ENCODE measurements at regions not wholly inside any gene's neighbourhood (a gene's known extent, or its start where the extent isn't known, plus 50 kb on each side); places are given as distances from the start of the nearest gene placed in this dataset.
"Not testable (repeated sequence)": the region's sequence is repeated elsewhere in the genome, so short reads cannot be mapped to it uniquely, and the experiment has no call there.

- 93% methylated on average over 5 of the region's 5 CpGs for WGBS
- H3K9me3 ChIP-seq (ENCODE audit: control insufficient read depth in 2 of 2, insufficient read depth in 1 of 2, low read length in 1 of 2), result no peaks in the 10 kb centered on the region
- no peak overlapping the region for H3K27ac ChIP-seq (ENCODE audit: low read depth in 1 of 2, low read length in 1 of 2)
- DNase-seq (ENCODE audit: low read depth in 6 of 9, low spot score in 9 of 9), result no peak
- H3K4me3 ChIP-seq (ENCODE audit: low read length in 2 of 2), result no peak overlapping the region
- no peaks in the 10 kb centered on the region for H3K36me3 ChIP-seq (ENCODE audit: control insufficient read depth in 2 of 2, insufficient read depth in 2 of 2, low read length in 1 of 2)
- peaks cover 0 to 4% of the 10 kb centered on the region in 2 donors for H3K4me1 ChIP-seq (ENCODE audit: control insufficient read depth in 2 of 2, insufficient read depth in 2 of 2, low read length in 2 of 2)
- H3K27me3 ChIP-seq (ENCODE audit: control insufficient read depth in 2 of 2, insufficient read depth in 1 of 2, low read length in 1 of 2), result no peaks in the 10 kb centered on the region
Measured at GRCh38 chr13:80166352-80166751, 174.6 kb downstream of the SPRY2 start.

- WGBS, result 85% methylated on average over 5 of the region's 5 CpGs
- Histone ChIP-seq H3K9me3 (ENCODE audit: control insufficient read depth in 2 of 2, insufficient read depth in 1 of 2, low read length in 1 of 2) (no peaks in the 10 kb centered on the region), H3K27ac (ENCODE audit: low read depth in 1 of 2, low read length in 1 of 2) (no peak overlapping the region), H3K4me3 (ENCODE audit: low read length in 2 of 2) (no peak overlapping the region), H3K27me3 (ENCODE audit: control insufficient read depth in 2 of 2, insufficient read depth in 1 of 2, low read length in 1 of 2) (no peaks in the 10 kb centered on the region), H3K4me1 (ENCODE audit: control insufficient read depth in 2 of 2, insufficient read depth in 2 of 2, low read length in 2 of 2) (peaks cover 0 to 4% of the 10 kb centered on the region in 2 donors), H3K36me3 (ENCODE audit: control insufficient read depth in 2 of 2, insufficient read depth in 2 of 2, low read length in 1 of 2) (no peaks in the 10 kb centered on the region)
- no peak for DNase-seq (ENCODE audit: low read depth in 6 of 9, low spot score in 9 of 9)
Measured at GRCh38 chr13:80164462-80164861, 176.5 kb downstream of the SPRY2 start.

GRCh38 chr13:80161896-80162295 is 179.0 kb downstream of the SPRY2 start:
- H3K4me3 ChIP-seq (ENCODE audit: low read length in 2 of 2), result no peak overlapping the region
- no peak for DNase-seq (ENCODE audit: low read depth in 6 of 9, low spot score in 9 of 9)
- H3K4me1 ChIP-seq (ENCODE audit: control insufficient read depth in 2 of 2, insufficient read depth in 2 of 2, low read length in 2 of 2), result peaks cover 0 to 4% of the 10 kb centered on the region in 2 donors
- H3K27ac ChIP-seq (ENCODE audit: low read depth in 1 of 2, low read length in 1 of 2), result no peak overlapping the region
- 96% methylated on average over 5 of the region's 5 CpGs for WGBS
- H3K36me3 ChIP-seq (ENCODE audit: control insufficient read depth in 2 of 2, insufficient read depth in 2 of 2, low read length in 1 of 2), result no peaks in the 10 kb centered on the region
- no peaks in the 10 kb centered on the region for H3K27me3 ChIP-seq (ENCODE audit: control insufficient read depth in 2 of 2, insufficient read depth in 1 of 2, low read length in 1 of 2)
- no peaks in the 10 kb centered on the region for H3K9me3 ChIP-seq (ENCODE audit: control insufficient read depth in 2 of 2, insufficient read depth in 1 of 2, low read length in 1 of 2)

GRCh38 chr13:80161219-80161618 is 179.7 kb downstream of the SPRY2 start:
- 79% methylated on average over 2 of the region's 2 CpGs for WGBS
- DNase-seq (ENCODE audit: low read depth in 6 of 9, low spot score in 9 of 9), result no peak
- Histone ChIP-seq H3K4me3 (ENCODE audit: low read length in 2 of 2) (no peak overlapping the region), H3K9me3 (ENCODE audit: control insufficient read depth in 2 of 2, insufficient read depth in 1 of 2, low read length in 1 of 2) (no peaks in the 10 kb centered on the region), H3K4me1 (ENCODE audit: control insufficient read depth in 2 of 2, insufficient read depth in 2 of 2, low read length in 2 of 2) (peaks cover 0 to 4% of the 10 kb centered on the region in 2 donors), H3K27me3 (ENCODE audit: control insufficient read depth in 2 of 2, insufficient read depth in 1 of 2, low read length in 1 of 2) (no peaks in the 10 kb centered on the region), H3K27ac (ENCODE audit: low read depth in 1 of 2, low read length in 1 of 2) (no peak overlapping the region), H3K36me3 (ENCODE audit: control insufficient read depth in 2 of 2, insufficient read depth in 2 of 2, low read length in 1 of 2) (no peaks in the 10 kb centered on the region)

GRCh38 chr13:80160110-80160509 is 180.8 kb downstream of the SPRY2 start:
- no peak overlapping the region for H3K27ac ChIP-seq (ENCODE audit: low read depth in 1 of 2, low read length in 1 of 2)
- H3K27me3 ChIP-seq (ENCODE audit: control insufficient read depth in 2 of 2, insufficient read depth in 1 of 2, low read length in 1 of 2), result no peaks in the 10 kb centered on the region
- H3K9me3 ChIP-seq (ENCODE audit: control insufficient read depth in 2 of 2, insufficient read depth in 1 of 2, low read length in 1 of 2), result no peaks in the 10 kb centered on the region
- no peak overlapping the region for H3K4me3 ChIP-seq (ENCODE audit: low read length in 2 of 2)
- DNase-seq (ENCODE audit: low read depth in 6 of 9, low spot score in 9 of 9), result no peak
- H3K36me3 ChIP-seq (ENCODE audit: control insufficient read depth in 2 of 2, insufficient read depth in 2 of 2, low read length in 1 of 2), result no peaks in the 10 kb centered on the region
- H3K4me1 ChIP-seq (ENCODE audit: control insufficient read depth in 2 of 2, insufficient read depth in 2 of 2, low read length in 2 of 2), result peaks cover 0 to 4% of the 10 kb centered on the region in 2 donors

GRCh38 chr13:80157261-80157932 is 183.5 kb downstream of the SPRY2 start:
- no peaks in the 10 kb centered on the region for H3K36me3 ChIP-seq (ENCODE audit: control insufficient read depth in 2 of 2, insufficient read depth in 2 of 2, low read length in 1 of 2)
- no peaks in the 10 kb centered on the region for H3K9me3 ChIP-seq (ENCODE audit: control insufficient read depth in 2 of 2, insufficient read depth in 1 of 2, low read length in 1 of 2)
- H3K4me1 ChIP-seq (ENCODE audit: control insufficient read depth in 2 of 2, insufficient read depth in 2 of 2, low read length in 2 of 2), result no peaks in the 10 kb centered on the region
- DNase-seq (ENCODE audit: low read depth in 6 of 9, low spot score in 9 of 9), result no peak
- H3K27me3 ChIP-seq (ENCODE audit: control insufficient read depth in 2 of 2, insufficient read depth in 1 of 2, low read length in 1 of 2), result no peaks in the 10 kb centered on the region
- no peak overlapping the region for H3K4me3 ChIP-seq (ENCODE audit: low read length in 2 of 2)
- no peak overlapping the region for H3K27ac ChIP-seq (ENCODE audit: low read depth in 1 of 2, low read length in 1 of 2)
- WGBS, result 94% methylated on average over 3 of the region's 3 CpGs

DNA sequence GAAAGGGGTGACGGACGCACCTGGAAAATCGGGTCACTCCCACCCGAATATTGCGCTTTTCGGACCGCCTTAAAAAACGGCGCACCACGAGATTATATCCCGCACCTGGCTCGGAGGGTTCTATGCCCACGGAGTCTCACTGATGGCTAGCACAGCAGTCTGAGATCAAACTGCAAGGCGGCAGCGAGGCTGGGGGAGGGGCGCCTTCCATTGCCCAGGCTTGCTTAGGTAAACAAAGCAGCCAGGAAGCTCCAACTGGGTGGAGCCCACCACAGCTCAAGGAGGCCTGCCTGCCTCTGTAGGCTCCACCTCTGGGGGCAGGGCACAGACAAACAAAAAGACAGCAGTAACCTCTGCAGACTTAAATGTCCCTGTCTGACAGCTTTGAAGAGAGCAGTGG is 188.8 kb downstream of the SPRY2 start:
- H3K4me3 ChIP-seq (ENCODE audit: low read length in 2 of 2); H3K4me1 ChIP-seq (ENCODE audit: control insufficient read depth in 2 of 2, insufficient read depth in 2 of 2, low read length in 2 of 2); DNase-seq (ENCODE audit: low read depth in 6 of 9, low spot score in 9 of 9); H3K36me3 ChIP-seq (ENCODE audit: control insufficient read depth in 2 of 2, insufficient read depth in 2 of 2, low read length in 1 of 2); H3K27me3 ChIP-seq (ENCODE audit: control insufficient read depth in 2 of 2, insufficient read depth in 1 of 2, low read length in 1 of 2); H3K9me3 ChIP-seq (ENCODE audit: control insufficient read depth in 2 of 2, insufficient read depth in 1 of 2, low read length in 1 of 2); H3K27ac ChIP-seq (ENCODE audit: low read depth in 1 of 2, low read length in 1 of 2): not testable (repeated sequence)
- 95% methylated on average over 16 of the region's 16 CpGs for WGBS

DNA sequence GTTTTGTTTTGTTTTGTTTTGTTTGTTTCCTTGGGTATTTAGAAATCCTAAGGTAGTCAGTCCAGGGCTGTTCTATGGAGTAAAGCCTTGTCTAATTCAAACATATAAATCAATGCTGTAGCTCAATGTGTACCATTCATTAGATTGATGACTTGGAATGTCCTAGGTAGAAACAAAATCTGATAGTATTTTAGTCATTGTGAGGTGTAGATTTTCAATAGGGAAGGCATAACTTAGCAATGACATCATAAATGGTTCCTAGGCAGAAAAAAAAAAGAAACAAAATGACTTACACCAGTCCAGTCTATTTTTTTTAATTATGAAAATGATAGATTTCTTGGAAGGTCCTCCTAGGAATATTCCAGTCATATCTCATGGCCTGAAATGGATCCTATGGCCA is 189.9 kb downstream of the SPRY2 start:
- no peaks in the 10 kb centered on the region for H3K27me3 ChIP-seq (ENCODE audit: control insufficient read depth in 2 of 2, insufficient read depth in 1 of 2, low read length in 1 of 2)
- no peaks in the 10 kb centered on the region for H3K36me3 ChIP-seq (ENCODE audit: control insufficient read depth in 2 of 2, insufficient read depth in 2 of 2, low read length in 1 of 2)
- H3K27ac ChIP-seq (ENCODE audit: low read depth in 1 of 2, low read length in 1 of 2), result no peak overlapping the region

DNA sequence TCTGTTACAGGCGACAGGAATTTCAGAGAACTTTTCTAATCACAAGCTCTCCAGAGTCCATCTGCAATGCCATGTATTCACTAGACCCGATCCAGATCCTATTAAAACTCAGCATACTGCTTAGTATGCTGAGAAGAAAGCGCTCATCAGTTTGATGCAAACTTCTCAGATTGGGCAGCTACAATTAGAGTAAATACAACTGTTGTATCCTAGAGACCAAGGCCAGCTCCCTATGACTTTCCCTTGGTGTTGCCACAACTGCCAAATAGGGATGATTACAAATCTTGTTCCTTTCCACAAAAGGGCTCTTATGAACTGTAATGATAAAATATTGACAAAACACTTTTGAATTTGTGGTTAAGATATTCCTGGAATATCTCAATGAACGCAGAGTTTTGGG is 191.2 kb downstream of the SPRY2 start:
- Histone ChIP-seq H3K27ac (ENCODE audit: low read depth in 1 of 2, low read length in 1 of 2) (no peak overlapping the region), H3K4me3 (ENCODE audit: low read length in 2 of 2) (no peak overlapping the region), H3K36me3 (ENCODE audit: control insufficient read depth in 2 of 2, insufficient read depth in 2 of 2, low read length in 1 of 2) (no peaks in the 10 kb centered on the region), H3K27me3 (ENCODE audit: control insufficient read depth in 2 of 2, insufficient read depth in 1 of 2, low read length in 1 of 2) (no peaks in the 10 kb centered on the region), H3K4me1 (ENCODE audit: control insufficient read depth in 2 of 2, insufficient read depth in 2 of 2, low read length in 2 of 2) (no peaks in the 10 kb centered on the region), H3K9me3 (ENCODE audit: control insufficient read depth in 2 of 2, insufficient read depth in 1 of 2, low read length in 1 of 2) (peaks cover 0 to 3% of the 10 kb centered on the region in 2 donors)
- no peak for DNase-seq (ENCODE audit: low read depth in 6 of 9, low spot score in 9 of 9)
- 98% methylated on average over 4 of the region's 4 CpGs for WGBS

More for the DNA sequence above, 189.9 kb downstream of the SPRY2 start:
- Histone ChIP-seq H3K4me3 (ENCODE audit: low read length in 2 of 2) (no peak overlapping the region), H3K4me1 (ENCODE audit: control insufficient read depth in 2 of 2, insufficient read depth in 2 of 2, low read length in 2 of 2) (no peaks in the 10 kb centered on the region), H3K9me3 (ENCODE audit: control insufficient read depth in 2 of 2, insufficient read depth in 1 of 2, low read length in 1 of 2) (peaks cover 0 to 3% of the 10 kb centered on the region in 2 donors)
- no peak for DNase-seq (ENCODE audit: low read depth in 6 of 9, low spot score in 9 of 9)

All from thymus (tissue), 11 donors.